HG03060 (cell line): ENCODE measurements at regions not wholly inside any gene's neighbourhood (a gene's known extent, or its start where the extent isn't known, plus 50 kb on each side); places are given as distances from the start of the nearest gene placed in this dataset.
"Not testable (repeated sequence)": the region's sequence is repeated elsewhere in the genome, so short reads cannot be mapped to it uniquely, and the experiment has no call there.

Experiments
- ATAC-seq: cut with Tn5 transposase; IDR thresholded peaks from one replicate; pipeline ENCODE4 v1.9.1; 2021; ENCODE audit warnings: low read depth, moderate number of reproducible peaks; ENCODE audit not compliant: unreplicated experiment

- no peak for ATAC-seq
Measured at GRCh38 chr21:35458405-35458804, 409.3 kb upstream of the RUNX1 start.

- no peak for ATAC-seq
Measured at GRCh38 chr21:35457097-35457804, 408.1 kb upstream of the RUNX1 start.

GRCh38 chr21:35451276-35451675, 402.2 kb upstream of the RUNX1 start:
- ATAC-seq: no peak

GRCh38 chr21:35450830-35451229, 401.7 kb upstream of the RUNX1 start:
- ATAC-seq: no peak

- ATAC-seq: no peak
Measured at GRCh38 chr21:35449846-35450245, 400.7 kb upstream of the RUNX1 start.

- no peak for ATAC-seq
Measured at GRCh38 chr21:35448876-35449599, 399.9 kb upstream of the RUNX1 start.

- ATAC-seq: no peak
Measured at GRCh38 chr21:35444391-35444790, 395.3 kb upstream of the RUNX1 start.

- ATAC-seq: no peak
Measured at GRCh38 chr21:35441868-35442582, 392.9 kb upstream of the RUNX1 start.

- ATAC-seq: peak; percentile 52
Measured at GRCh38 chr21:35438643-35439404, 389.7 kb upstream of the RUNX1 start.

- ATAC-seq: no peak
Measured at GRCh38 chr21:35437941-35438340, 388.8 kb upstream of the RUNX1 start.

GRCh38 chr21:35436899-35437298, 387.8 kb upstream of the RUNX1 start:
- ATAC-seq: no peak

- ATAC-seq: not testable (repeated sequence)
Measured at GRCh38 chr21:35432601-35433000, 383.5 kb upstream of the RUNX1 start.

- ATAC-seq: no peak
Measured at GRCh38 chr21:35430260-35430659, 381.2 kb upstream of the RUNX1 start.

GRCh38 chr21:35428937-35429336, 379.8 kb upstream of the RUNX1 start:
- ATAC-seq: no peak

- no peak for ATAC-seq
Measured at GRCh38 chr21:35428489-35428888, 379.4 kb upstream of the RUNX1 start.

- no peak for ATAC-seq
Measured at GRCh38 chr21:35428001-35428320, 378.9 kb upstream of the RUNX1 start.

- no peak for ATAC-seq
Measured at GRCh38 chr21:35427320-35428000, 378.4 kb upstream of the RUNX1 start.

GRCh38 chr21:35426897-35427296, 377.8 kb upstream of the RUNX1 start:
- ATAC-seq: no peak

GRCh38 chr21:35426469-35426868, 377.4 kb upstream of the RUNX1 start:
- no peak for ATAC-seq

- ATAC-seq: no peak
Measured at GRCh38 chr21:35424122-35424521, 375.0 kb upstream of the RUNX1 start.
